ENCODE measurements at regions not wholly inside any gene's neighbourhood (a gene's known extent, or its start where the extent isn't known, plus 50 kb on each side); places are given as distances from the start of the nearest gene placed in this dataset.
"Not testable (repeated sequence)": the region's sequence is repeated elsewhere in the genome, so short reads cannot be mapped to it uniquely, and the experiment has no call there.

- TF ChIP-seq, protein P1, sequence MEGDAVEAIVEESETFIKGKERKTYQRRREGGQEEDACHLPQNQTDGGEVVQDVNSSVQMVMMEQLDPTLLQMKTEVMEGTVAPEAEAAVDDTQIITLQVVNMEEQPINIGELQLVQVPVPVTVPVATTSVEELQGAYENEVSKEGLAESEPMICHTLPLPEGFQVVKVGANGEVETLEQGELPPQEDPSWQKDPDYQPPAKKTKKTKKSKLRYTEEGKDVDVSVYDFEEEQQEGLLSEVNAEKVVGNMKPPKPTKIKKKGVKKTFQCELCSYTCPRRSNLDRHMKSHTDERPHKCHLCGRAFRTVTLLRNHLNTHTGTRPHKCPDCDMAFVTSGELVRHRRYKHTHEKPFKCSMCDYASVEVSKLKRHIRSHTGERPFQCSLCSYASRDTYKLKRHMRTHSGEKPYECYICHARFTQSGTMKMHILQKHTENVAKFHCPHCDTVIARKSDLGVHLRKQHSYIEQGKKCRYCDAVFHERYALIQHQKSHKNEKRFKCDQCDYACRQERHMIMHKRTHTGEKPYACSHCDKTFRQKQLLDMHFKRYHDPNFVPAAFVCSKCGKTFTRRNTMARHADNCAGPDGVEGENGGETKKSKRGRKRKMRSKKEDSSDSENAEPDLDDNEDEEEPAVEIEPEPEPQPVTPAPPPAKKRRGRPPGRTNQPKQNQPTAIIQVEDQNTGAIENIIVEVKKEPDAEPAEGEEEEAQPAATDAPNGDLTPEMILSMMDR (IDR thresholded peaks at IDR 0.05): no peak
- no peak for TF ChIP-seq POLR2A (IDR thresholded peaks at IDR 0.05)
- no peak overlapping the region for H3K4me3 ChIP-seq
- no peak overlapping the region for H3K27ac ChIP-seq
- intact Hi-C loops (cut with DNase I): no loop called here
- H3K36me3 ChIP-seq (replicated peaks in 1 of 2): no peaks in the 10 kb centered on the region
- WGBS, 4 donors: 61 to 73% (median 67%) methylated on average over 5 to 6 of the region's 6 CpGs
- H3K9me3 ChIP-seq (replicated peaks in 1 of 3): no peaks in the 10 kb centered on the region
- no peak for DNase-seq
- no peaks in the 10 kb centered on the region for H3K4me1 ChIP-seq (replicated peaks in 1 of 2)
- H3K27me3 ChIP-seq: no peaks in the 10 kb centered on the region
Observed at GRCh38 chr12:131316388-131316787, 362.7 kb downstream of the ADGRD1 start.

DNA sequence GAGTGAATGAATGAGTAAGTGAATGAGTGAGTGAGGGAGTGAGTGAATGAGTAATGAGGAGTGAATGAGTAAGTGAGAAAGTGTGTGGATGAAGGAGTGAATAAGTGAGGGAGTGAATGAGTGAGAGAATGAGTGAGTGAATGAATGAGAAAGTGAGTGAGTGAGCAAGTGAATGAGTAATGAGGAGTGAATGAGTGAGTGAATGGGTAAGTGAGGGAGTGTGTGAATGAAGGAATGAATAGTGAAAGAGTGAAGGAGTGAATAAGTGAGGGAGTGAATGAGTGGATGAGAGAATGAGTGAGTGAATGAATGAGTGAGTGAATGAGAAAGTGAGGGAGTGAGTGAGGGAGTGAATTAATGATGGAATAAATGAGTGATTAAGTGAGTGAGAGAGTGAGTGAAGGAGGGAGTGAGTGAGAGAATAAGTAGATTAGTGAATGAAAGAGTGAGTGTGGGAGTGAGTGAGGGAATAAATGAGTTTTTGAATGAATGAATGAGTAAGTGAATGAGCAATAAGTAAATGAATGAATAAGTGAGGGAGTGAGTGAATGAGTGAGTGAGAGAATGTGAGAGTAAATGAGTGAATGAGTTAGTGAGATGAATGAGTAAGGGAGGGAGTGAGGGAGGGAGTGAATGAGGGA, 364.5 kb downstream of the ADGRD1 start:
- no peaks in the 10 kb centered on the region for H3K4me1 ChIP-seq (replicated peaks in 1 of 2)
- H3K36me3 ChIP-seq (replicated peaks in 1 of 2): no peaks in the 10 kb centered on the region

DNA sequence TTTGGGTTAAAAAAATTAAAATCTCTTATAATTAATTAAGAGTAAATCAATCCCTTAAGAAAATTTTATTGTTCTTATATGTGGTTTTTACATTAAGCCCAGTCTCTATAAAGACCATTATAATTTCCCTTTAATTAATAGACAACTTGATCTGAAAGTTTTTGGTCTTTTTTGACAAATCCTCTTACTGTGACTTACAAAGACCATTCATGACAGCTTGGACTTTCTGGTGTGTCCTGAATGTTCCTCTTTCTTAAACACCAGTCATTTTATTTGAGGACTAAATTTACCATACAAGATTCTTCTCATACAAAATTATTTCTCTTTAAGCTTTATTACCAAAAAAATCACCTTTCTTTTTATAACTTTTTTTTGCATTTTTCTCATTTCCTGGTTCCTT, 368.3 kb downstream of the ADGRD1 start:
- Histone ChIP-seq H3K4me1 (replicated peaks in 1 of 2) (no peaks in the 10 kb centered on the region), H3K27ac (no peak overlapping the region), H3K36me3 (replicated peaks in 1 of 2) (no peaks in the 10 kb centered on the region), H3K9me3 (replicated peaks in 1 of 3) (no peaks in the 10 kb centered on the region), H3K27me3 (no peaks in the 10 kb centered on the region), H3K4me3 (no peak overlapping the region)
- no peak for TF ChIP-seq POLR2A (IDR thresholded peaks at IDR 0.05)
- TF ChIP-seq, protein P1 (IDR thresholded peaks at IDR 0.05): no peak
- no peak for DNase-seq
- intact Hi-C loops (cut with DNase I): no loop called here

More for the DNA sequence above, 364.5 kb downstream of the ADGRD1 start:
- no peak for TF ChIP-seq POLR2A (IDR thresholded peaks at IDR 0.05)
- TF ChIP-seq, protein P1 (IDR thresholded peaks at IDR 0.05): no peak
- no peak overlapping the region for H3K27ac ChIP-seq
- DNase-seq: no peak
- no peaks in the 10 kb centered on the region for H3K9me3 ChIP-seq (replicated peaks in 1 of 3)
- intact Hi-C loops (cut with DNase I): no loop called here
- H3K4me3 ChIP-seq: no peak overlapping the region
- no peaks in the 10 kb centered on the region for H3K27me3 ChIP-seq

DNA sequence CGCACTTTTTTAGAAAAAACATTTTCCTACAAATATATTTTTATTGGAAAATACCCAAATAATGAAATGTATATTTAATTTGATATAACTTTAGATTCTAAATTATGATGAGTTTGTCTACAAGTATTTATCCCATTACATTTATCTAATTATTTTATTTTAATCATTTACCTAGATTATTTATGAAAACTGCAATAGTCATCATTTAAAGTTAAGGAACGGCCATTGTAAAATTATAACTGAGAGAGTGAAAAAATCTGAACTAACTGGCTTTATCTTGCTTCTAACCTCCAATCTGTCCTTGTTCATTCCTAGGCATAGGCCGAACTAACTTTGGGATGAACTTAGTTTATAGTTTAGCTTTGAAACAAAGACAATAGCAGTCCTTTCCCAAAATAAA, 368.8 kb downstream of the ADGRD1 start:
- intact Hi-C loops (cut with DNase I); DNase-seq; H3K4me1 ChIP-seq (replicated peaks in 1 of 2); H3K36me3 ChIP-seq (replicated peaks in 1 of 2); H3K9me3 ChIP-seq (replicated peaks in 1 of 3); H3K27me3 ChIP-seq; H3K4me3 ChIP-seq; H3K27ac ChIP-seq: not testable (repeated sequence)
- WGBS, 4 donors: 69 to 81% (median 75%) methylated on average over 3 of the region's 3 CpGs

GRCh38 chr12:131323879-131324278, 370.2 kb downstream of the ADGRD1 start:
- no peaks in the 10 kb centered on the region for H3K9me3 ChIP-seq (replicated peaks in 1 of 3)
- TF ChIP-seq POLR2A (IDR thresholded peaks at IDR 0.05): no peak
- no peaks in the 10 kb centered on the region for H3K4me1 ChIP-seq (replicated peaks in 1 of 2)
- no peak for DNase-seq
- no peak overlapping the region for H3K4me3 ChIP-seq
- H3K27me3 ChIP-seq: no peaks in the 10 kb centered on the region
- H3K36me3 ChIP-seq (replicated peaks in 1 of 2): no peaks in the 10 kb centered on the region
- WGBS, 4 donors: 33 to 57% (median 43%) methylated on average over 2 of the region's 2 CpGs
- no peak overlapping the region for H3K27ac ChIP-seq
- intact Hi-C loops (cut with DNase I): no loop called here

Data from adrenal gland (tissue), 9 donors.